Left cardiac atrium (tissue), 4 donors: ENCODE measurements at regions not wholly inside any gene's neighbourhood (a gene's known extent, or its start where the extent isn't known, plus 50 kb on each side); places are given as distances from the start of the nearest gene placed in this dataset.

Experiments
- ATAC-seq, 2 donors: fragments of 200-7000 bp; cut with Tn5 transposase; one replicate each; pipeline ENCODE4 v1.9.1; 2020; ENCODE audit warnings: mild to moderate bottlenecking in 2 of 2, moderate library complexity in 2 of 2
- DNase-seq: peaks from one replicate; pipeline ENCODE4 v3.0.0-alpha.2; 2020
- intact Hi-C, 2 donors: fragments of 100-400 bp; cut with DNase I; formaldehyde crosslinking; loops; one replicate each; pipeline versions ENCODE4 v1.14.1 to v1.15.1; 2022 to 2023
- donor health status: DM: no; HTN: yes; CAD: no.
- donor health status: DM: no; HTN: yes; CAD: no; lungs with severe emphysema.
- donor health status: DM: yes; HTN: yes; CAD: no.
- donor health status: Dilated cardiomyopathy.

GRCh38 chr9:95822583-95823431 is 52.7 kb upstream of the ERCC6L2 start:
- ATAC-seq, result peak in 1 of 2 donors; percentile 49
- DNase-seq, result no peak
- intact Hi-C loops, result no loop called here

GRCh38 chr9:95822015-95822414 is 53.5 kb upstream of the ERCC6L2 start:
- DNase-seq (no peak), ATAC-seq (no peak)
- intact Hi-C loops, result no loop called here

- intact Hi-C loops, result no loop called here
- DNase-seq (no peak), ATAC-seq (no peak)
Observed at GRCh38 chr9:95820074-95820473, 55.4 kb upstream of the ERCC6L2 start.

- no peak for DNase-seq
- intact Hi-C loops, result no loop called here
- ATAC-seq, result no peak
Observed at GRCh38 chr9:95819636-95820035, 55.9 kb upstream of the ERCC6L2 start.

- no peak for ATAC-seq
- DNase-seq, result no peak
- intact Hi-C loops, result no loop called here
Observed at GRCh38 chr9:95817205-95817604, 58.3 kb upstream of the ERCC6L2 start.

- DNase-seq, result no peak
- intact Hi-C loops, result no loop called here
- no peak for ATAC-seq
Observed at GRCh38 chr9:95816716-95817115, 58.8 kb upstream of the ERCC6L2 start.

- intact Hi-C loops, result no loop called here
- ATAC-seq (no peak), DNase-seq (no peak)
Observed at GRCh38 chr9:95815961-95816360, 59.5 kb upstream of the ERCC6L2 start.

GRCh38 chr9:95815133-95815532 is 60.4 kb upstream of the ERCC6L2 start:
- ATAC-seq (no peak), DNase-seq (no peak)
- intact Hi-C loops, result no loop called here

GRCh38 chr9:95813923-95814322 is 61.6 kb upstream of the ERCC6L2 start:
- no peak for ATAC-seq
- intact Hi-C loops, result no loop called here

GRCh38 chr9:95810814-95811213 is 64.7 kb upstream of the ERCC6L2 start:
- intact Hi-C loops, result no loop called here
- ATAC-seq, result no peak

More at GRCh38 chr9:95813923-95814322, 61.6 kb upstream of the ERCC6L2 start:
- no peak for DNase-seq

GRCh38 chr9:95810133-95810532 is 65.4 kb upstream of the ERCC6L2 start:
- ATAC-seq (no peak), DNase-seq (no peak)
- intact Hi-C loops, result no loop called here

More at GRCh38 chr9:95810814-95811213, 64.7 kb upstream of the ERCC6L2 start:
- no peak for DNase-seq

- intact Hi-C loops, result no loop called here
- no peak for DNase-seq
- ATAC-seq, result no peak
Observed at GRCh38 chr9:95809686-95810085, 65.8 kb upstream of the ERCC6L2 start.

GRCh38 chr9:95808011-95808410 is 67.5 kb upstream of the ERCC6L2 start:
- no peak for ATAC-seq
- intact Hi-C loops, result no loop called here
- DNase-seq, result no peak

- peak; percentile 47 to 49 for ATAC-seq
- DNase-seq, result no peak
- intact Hi-C loops, result no loop called here
Observed at GRCh38 chr9:95807326-95807947, 68.1 kb upstream of the ERCC6L2 start.

GRCh38 chr9:95803197-95803596 is 72.3 kb upstream of the ERCC6L2 start:
- ATAC-seq (no peak), DNase-seq (no peak)
- intact Hi-C loops, result no loop called here

GRCh38 chr9:95801797-95802196 is 73.7 kb upstream of the ERCC6L2 start:
- no peak for DNase-seq
- intact Hi-C loops, result no loop called here
- no peak for ATAC-seq

- no peak for ATAC-seq
- intact Hi-C loops, result no loop called here
- DNase-seq, result no peak
Observed at GRCh38 chr9:95796029-95796428, 79.5 kb upstream of the ERCC6L2 start.

- intact Hi-C loops, result no loop called here
- no peak for DNase-seq
- peak; percentile 41 to 86 for ATAC-seq
Observed at GRCh38 chr9:95793924-95794828, 81.3 kb upstream of the ERCC6L2 start.

GRCh38 chr9:95791695-95792094 is 83.8 kb upstream of the ERCC6L2 start:
- ATAC-seq, result no peak
- intact Hi-C loops, result no loop called here
- DNase-seq, result no peak

GRCh38 chr9:95791286-95791685 is 84.2 kb upstream of the ERCC6L2 start:
- DNase-seq, result no peak
- no peak for ATAC-seq
- intact Hi-C loops, result no loop called here
